Ascending aorta (tissue), 2 donors: ENCODE measurements at regions not wholly inside any gene's neighbourhood (a gene's known extent, or its start where the extent isn't known, plus 50 kb on each side); places are given as distances from the start of the nearest gene placed in this dataset.

Source experiments
- DNase-seq, 2 donors: peaks; one replicate each; pipeline ENCODE4 v3.0.0-alpha.2; 2019; ENCODE audit warnings: low spot score in 2 of 2
- H3K27ac ChIP-seq, 2 donors: fragments of 200-600 bp; sonication (generic); one replicate each; pipeline ENCODE4 v1.5.1; 2016 to 2017; ENCODE audit warnings: mild to moderate bottlenecking in 1 of 2
- H3K27me3 ChIP-seq: fragments of 200-600 bp; sonication (generic); one replicate; pipeline ENCODE4 v1.5.1; 2017
- H3K36me3 ChIP-seq, 2 donors: fragments of 200-600 bp; sonication (generic); one replicate each; pipeline ENCODE4 v1.5.1; 2016
- H3K4me1 ChIP-seq, 2 donors: fragments of 200-600 bp; sonication (generic); one replicate each; pipeline ENCODE4 v1.5.1; 2016 to 2017; ENCODE audit warnings: mild to moderate bottlenecking in 1 of 2
- H3K4me3 ChIP-seq, 2 donors: fragments of 200-600 bp; sonication (generic); one replicate each; pipeline ENCODE4 v1.5.1; 2016 to 2017; ENCODE audit warnings: mild to moderate bottlenecking in 1 of 2
- H3K9me3 ChIP-seq, 2 donors: fragments of 200-600 bp; sonication (generic); one replicate each; pipeline ENCODE4 v1.5.1; 2016
- CTCF ChIP-seq, 3 experiments: fragments of 200-600 bp in 2 of 3; fragments of 450-650 bp in 1 of 3; sonication (generic) in 2 of 3; IDR thresholded peaks; one replicate each; pipeline ENCODE4 v1.5.1; 2016 to 2019; ENCODE audit warnings: antibody characterized with exemption in 3 of 3, mild to moderate bottlenecking in 1 of 3, moderate library complexity in 1 of 3
- intact Hi-C: fragments of 100-400 bp; cut with DNase I; formaldehyde crosslinking; loops from one replicate; pipeline ENCODE4 v1.15.1; 2023

- no peaks in the 10 kb centered on the region for H3K27me3 ChIP-seq
- H3K9me3 ChIP-seq: no peaks in the 10 kb centered on the region
- no peak for TF ChIP-seq CTCF (IDR thresholded peaks at IDR 0.05)
- no peaks in the 10 kb centered on the region for H3K4me1 ChIP-seq
- H3K27ac ChIP-seq: no peak overlapping the region
- no peaks in the 10 kb centered on the region for H3K36me3 ChIP-seq
- intact Hi-C loops: no loop called here
- no peak overlapping the region for H3K4me3 ChIP-seq
- no peak for DNase-seq
Observed at GRCh38 chr18:24662412-24662821, 202.0 kb downstream of the HRH4 start.

GRCh38 chr18:24663026-24663425 lies 202.6 kb downstream of the HRH4 start:
- no peak overlapping the region for H3K27ac ChIP-seq
- intact Hi-C loops: no loop called here
- H3K27me3 ChIP-seq: no peaks in the 10 kb centered on the region
- H3K9me3 ChIP-seq: no peaks in the 10 kb centered on the region
- no peak for DNase-seq
- no peaks in the 10 kb centered on the region for H3K4me1 ChIP-seq
- no peak for TF ChIP-seq CTCF (IDR thresholded peaks at IDR 0.05)
- H3K36me3 ChIP-seq: no peaks in the 10 kb centered on the region
- H3K4me3 ChIP-seq: no peak overlapping the region

GRCh38 chr18:24669015-24669414 lies 208.6 kb downstream of the HRH4 start:
- Histone ChIP-seq H3K4me3 (no peak overlapping the region), H3K27ac (no peak overlapping the region), H3K9me3 (no peaks in the 10 kb centered on the region), H3K4me1 (no peaks in the 10 kb centered on the region), H3K27me3 (no peaks in the 10 kb centered on the region), H3K36me3 (no peaks in the 10 kb centered on the region)
- intact Hi-C loops: no loop called here
- TF ChIP-seq CTCF (IDR thresholded peaks at IDR 0.05): no peak
- no peak for DNase-seq

- Histone ChIP-seq H3K27ac (no peak overlapping the region), H3K4me3 (no peak overlapping the region), H3K9me3 (no peaks in the 10 kb centered on the region), H3K27me3 (no peaks in the 10 kb centered on the region), H3K4me1 (no peaks in the 10 kb centered on the region), H3K36me3 (no peaks in the 10 kb centered on the region)
- DNase-seq: no peak
- no peak for TF ChIP-seq CTCF (IDR thresholded peaks at IDR 0.05)
- intact Hi-C loops: no loop called here
Observed at GRCh38 chr18:24669502-24669901, 209.1 kb downstream of the HRH4 start.

GRCh38 chr18:24672165-24672941 lies 211.9 kb downstream of the HRH4 start:
- no peaks in the 10 kb centered on the region for H3K9me3 ChIP-seq
- intact Hi-C loops: no loop called here
- H3K27me3 ChIP-seq: no peaks in the 10 kb centered on the region
- no peaks in the 10 kb centered on the region for H3K4me1 ChIP-seq
- TF ChIP-seq CTCF (IDR thresholded peaks at IDR 0.05): no peak
- H3K27ac ChIP-seq: no peak overlapping the region
- no peak overlapping the region for H3K4me3 ChIP-seq
- H3K36me3 ChIP-seq: no peaks in the 10 kb centered on the region
- DNase-seq: no peak

GRCh38 chr18:24674200-24674599 lies 213.8 kb downstream of the HRH4 start:
- no peaks in the 10 kb centered on the region for H3K4me1 ChIP-seq
- no peak overlapping the region for H3K4me3 ChIP-seq
- H3K27me3 ChIP-seq: no peaks in the 10 kb centered on the region
- intact Hi-C loops: no loop called here
- no peak for TF ChIP-seq CTCF (IDR thresholded peaks at IDR 0.05)
- DNase-seq: no peak
- no peak overlapping the region for H3K27ac ChIP-seq
- no peaks in the 10 kb centered on the region for H3K9me3 ChIP-seq
- H3K36me3 ChIP-seq: no peaks in the 10 kb centered on the region
